HepG2 (cell line): ENCODE measurements at regions not wholly inside any gene's neighbourhood (a gene's known extent, or its start where the extent isn't known, plus 50 kb on each side); places are given as distances from the start of the nearest gene placed in this dataset.

ENCODE experiments used
- ARHGAP35 ChIP-seq: sonication (generic); formaldehyde crosslinking; IDR thresholded peaks from 2 replicates; pipeline ENCODE4 v1.9.0; 2022; ENCODE audit warnings: mild to moderate bottlenecking, inconsistent platforms, moderate library complexity, missing genetic modification reagents, borderline replicate concordance
- DPF2 ChIP-seq: sonication (generic); formaldehyde crosslinking; IDR thresholded peaks from 2 replicates; pipeline ENCODE4 v1.4.0; 2020; ENCODE audit warnings: mild to moderate bottlenecking, low read depth, missing genetic modification reagents, borderline replicate concordance
- FOXA1 ChIP-seq, 2 experiments: fragments of 450-650 bp in 1 of 2; sonication (generic) in 1 of 2; formaldehyde crosslinking in 1 of 2; IDR thresholded peaks; 2 replicates each; pipeline versions ENCODE4 v1.4.0 to v1.6.1; 2016 to 2020; ENCODE audit warnings: missing genetic modification reagents in 1 of 2
- FOXA3 ChIP-seq: IDR thresholded peaks from 2 replicates; pipeline ENCODE4 v1.6.1; 2016; ENCODE audit warnings: missing genetic modification reagents, missing compliant biosample characterization
- FOXP1 ChIP-seq, 2 experiments: fragments of 450-650 bp in 1 of 2; IDR thresholded peaks; 2 replicates each; pipeline ENCODE4 v1.6.1; 2017 to 2018; ENCODE audit warnings: antibody characterized with exemption in 1 of 2
- GLI4 ChIP-seq: sonication (generic); formaldehyde crosslinking; IDR thresholded peaks from 2 replicates; pipeline ENCODE4 v1.5.1; 2020; ENCODE audit warnings: missing genetic modification reagents, mild to moderate bottlenecking, moderate library complexity, borderline replicate concordance
- HDAC1 ChIP-seq: sonication (generic); formaldehyde crosslinking; IDR thresholded peaks from 2 replicates; pipeline ENCODE4 v1.5.1; 2020; ENCODE audit warnings: mild to moderate bottlenecking, missing genetic modification reagents
- KDM5B ChIP-seq: sonication (generic); formaldehyde crosslinking; IDR thresholded peaks from 2 replicates; pipeline ENCODE4 v1.4.0; 2020; ENCODE audit warnings: missing genetic modification reagents, mild to moderate bottlenecking, borderline replicate concordance
- KLF11 ChIP-seq: IDR thresholded peaks from 2 replicates; pipeline ENCODE4 v1.6.1; 2016; ENCODE audit warnings: missing compliant biosample characterization
- MED1 ChIP-seq: sonication (generic); formaldehyde crosslinking; IDR thresholded peaks from 2 replicates; pipeline ENCODE4 v1.4.0; 2020; ENCODE audit warnings: missing genetic modification reagents
- NCOA2 ChIP-seq: sonication (generic); formaldehyde crosslinking; IDR thresholded peaks from 2 replicates; pipeline ENCODE4 v1.8.0; 2022; ENCODE audit warnings: inconsistent platforms
- NR2F2 ChIP-seq: IDR thresholded peaks from 2 replicates; pipeline ENCODE4 v1.6.1; 2012; ENCODE audit warnings: low read depth, inconsistent platforms, borderline replicate concordance
- NR3C1 ChIP-seq: sonication (generic); formaldehyde crosslinking; IDR thresholded peaks from 2 replicates; pipeline ENCODE4 v1.4.0; 2020; ENCODE audit warnings: missing genetic modification reagents
- PHF21A ChIP-seq: sonication (generic); formaldehyde crosslinking; IDR thresholded peaks from 2 replicates; pipeline ENCODE4 v1.5.0; 2020; ENCODE audit warnings: mild to moderate bottlenecking, missing genetic modification reagents
- PPARG ChIP-seq: conservative IDR thresholded peaks from 2 replicates; pipeline ENCODE4 v1.6.1; 2016; ENCODE audit warnings: missing biosample characterization, missing genetic modification reagents
- SOX6 ChIP-seq, 2 experiments: fragments of 450-650 bp in 1 of 2; sonication (generic) in 1 of 2; formaldehyde crosslinking in 1 of 2; IDR thresholded peaks; 2 replicates each; pipeline versions ENCODE4 v1.4.0 to v1.6.1; 2017 to 2020; ENCODE audit warnings: antibody characterized with exemption in 1 of 2, mild to moderate bottlenecking in 1 of 2, missing genetic modification reagents in 1 of 2
- TARDBP ChIP-seq: sonication (generic); formaldehyde crosslinking; IDR thresholded peaks from 2 replicates; pipeline ENCODE4 v1.8.0; 2022; ENCODE audit warnings: mild to moderate bottlenecking, missing genetic modification reagents
- TBL1XR1 ChIP-seq: fragments of 150-350 bp; IDR thresholded peaks from 2 replicates; pipeline ENCODE4 v1.6.1; 2014; ENCODE audit warnings: borderline replicate concordance, low read length; ENCODE audit not compliant: partially characterized antibody
- ZBTB21 ChIP-seq: sonication (generic); formaldehyde crosslinking; IDR thresholded peaks from 2 replicates; pipeline ENCODE4 v1.4.0; 2020; ENCODE audit warnings: missing genetic modification reagents
- ZC3H4 ChIP-seq: sonication (generic); formaldehyde crosslinking; IDR thresholded peaks from 2 replicates; pipeline ENCODE4 v1.4.0; 2020; ENCODE audit warnings: missing genetic modification reagents, borderline replicate concordance
- ZEB1 ChIP-seq: IDR thresholded peaks from 2 replicates; pipeline ENCODE4 v1.6.1; 2012; ENCODE audit warnings: mild to moderate bottlenecking, low read depth, inconsistent platforms; ENCODE audit not compliant: insufficient replicate concordance
- ZNF530 ChIP-seq: sonication (generic); formaldehyde crosslinking; IDR thresholded peaks from 2 replicates; pipeline ENCODE4 v1.5.0; 2020; ENCODE audit warnings: low read depth, mild to moderate bottlenecking, missing genetic modification reagents
- ZNF556 ChIP-seq: sonication (generic); formaldehyde crosslinking; IDR thresholded peaks from 2 replicates; pipeline ENCODE4 v1.4.0; 2020; ENCODE audit warnings: mild to moderate bottlenecking, missing genetic modification reagents, borderline replicate concordance
- ZNF792 ChIP-seq: IDR thresholded peaks from 2 replicates; pipeline ENCODE4 v1.6.1; 2016
- ZSCAN29 ChIP-seq: sonication (generic); formaldehyde crosslinking; conservative IDR thresholded peaks from 2 replicates; pipeline ENCODE4 v1.4.0; 2020; ENCODE audit warnings: mild to moderate bottlenecking, missing genetic modification reagents
- TF ChIP-seq, protein P1 (sequence below): IDR thresholded peaks from 2 replicates; pipeline ENCODE4 v1.6.1; 2016
- TF ChIP-seq, protein P2 (sequence below): sonication (generic); formaldehyde crosslinking; IDR thresholded peaks from 2 replicates; pipeline ENCODE4 v1.4.0; 2020; ENCODE audit warnings: missing genetic modification reagents

DNA sequence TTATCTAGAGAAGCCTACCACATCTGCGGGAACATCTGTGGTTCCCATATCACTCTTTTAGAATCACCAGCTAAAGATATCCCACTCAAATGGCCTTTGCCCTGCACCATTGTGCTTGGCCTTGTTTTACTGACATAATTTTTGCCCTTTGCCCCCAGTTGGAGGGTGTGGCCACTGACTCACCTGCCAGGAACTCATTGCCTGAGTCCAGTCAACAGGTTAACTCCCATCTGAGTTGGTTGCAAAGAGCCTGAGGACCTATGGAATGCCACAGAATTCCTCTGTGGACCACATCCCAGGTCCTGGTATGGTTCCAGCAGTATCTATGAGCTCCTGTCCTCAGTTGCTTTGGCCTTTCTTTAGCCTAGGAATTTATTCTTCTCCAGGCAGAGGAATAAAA lies 55.7 kb upstream of the PTGR2 start (continued):
- TF ChIP-seq ZBTB21 (CRISPR knock-in tag) (no peak), NCOA2 (CRISPR knock-in tag) (peak; percentile 74), KLF11 (CRISPR knock-in tag) (0 out of 2 replicates have a peak, but pooled peaks have one; percentile 47), TARDBP (CRISPR knock-in tag) (peak; percentile 62; the same call in 1 of the 2 replicates), FOXP1 (IDR thresholded peaks at IDR 0.05) (peak; percentile 77; the same call in 1 of the 2 replicates), FOXP1 (CRISPR knock-in tag; IDR thresholded peaks at IDR 0.05) (peak; percentile 78), ARHGAP35 (CRISPR knock-in tag) (no peak), FOXA3 (CRISPR knock-in tag) (peak; percentile 65; the same call in 1 of the 2 replicates), TBL1XR1 (peak; percentile 52), ZEB1 (peak; percentile 98), GLI4 (no peak), NR3C1 (CRISPR knock-in tag) (no peak), NR2F2 (peak; percentile 83), ZNF792 (CRISPR knock-in tag) (0 out of 2 replicates have a peak, but pooled peaks have one; percentile 11), HDAC1 (CRISPR knock-in tag) (peak; percentile 70; the same call in 1 of the 2 replicates), PPARG (peak; percentile 70; the same call in 1 of the 2 replicates), SOX6 (IDR thresholded peaks at IDR 0.05) (no peak), SOX6 (CRISPR knock-in tag; IDR thresholded peaks at IDR 0.05) (peak; percentile 92), DPF2 (peak; percentile 56), MED1 (CRISPR knock-in tag) (peak; percentile 66), ZC3H4 (CRISPR knock-in tag) (no peak), FOXA1 (IDR thresholded peaks at IDR 0.05) (no peak), FOXA1 (CRISPR knock-in tag; IDR thresholded peaks at IDR 0.05) (peak; percentile 59), ZNF556 (0 out of 2 replicates have a peak, but pooled peaks have one; percentile 49), KDM5B (CRISPR knock-in tag) (no peak), ZSCAN29 (CRISPR knock-in tag) (0 out of 2 replicates have a peak, but pooled peaks have one; percentile 39), ZNF530 (CRISPR knock-in tag) (no peak), PHF21A (CRISPR knock-in tag) (peak; percentile 66; the same call in 1 of the 2 replicates)
- TF ChIP-seq, protein P1, sequence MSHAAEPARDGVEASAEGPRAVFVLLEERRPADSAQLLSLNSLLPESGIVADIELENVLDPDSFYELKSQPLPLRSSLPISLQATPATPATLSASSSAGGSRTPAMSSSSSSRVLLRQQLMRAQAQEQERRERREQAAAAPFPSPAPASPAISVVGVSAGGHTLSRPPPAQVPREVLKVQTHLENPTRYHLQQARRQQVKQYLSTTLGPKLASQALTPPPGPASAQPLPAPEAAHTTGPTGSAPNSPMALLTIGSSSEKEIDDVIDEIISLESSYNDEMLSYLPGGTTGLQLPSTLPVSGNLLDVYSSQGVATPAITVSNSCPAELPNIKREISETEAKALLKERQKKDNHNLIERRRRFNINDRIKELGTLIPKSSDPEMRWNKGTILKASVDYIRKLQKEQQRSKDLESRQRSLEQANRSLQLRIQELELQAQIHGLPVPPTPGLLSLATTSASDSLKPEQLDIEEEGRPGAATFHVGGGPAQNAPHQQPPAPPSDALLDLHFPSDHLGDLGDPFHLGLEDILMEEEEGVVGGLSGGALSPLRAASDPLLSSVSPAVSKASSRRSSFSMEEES: 0 out of 2 replicates have a peak, but pooled peaks have one; percentile 46
- TF ChIP-seq, protein P2, sequence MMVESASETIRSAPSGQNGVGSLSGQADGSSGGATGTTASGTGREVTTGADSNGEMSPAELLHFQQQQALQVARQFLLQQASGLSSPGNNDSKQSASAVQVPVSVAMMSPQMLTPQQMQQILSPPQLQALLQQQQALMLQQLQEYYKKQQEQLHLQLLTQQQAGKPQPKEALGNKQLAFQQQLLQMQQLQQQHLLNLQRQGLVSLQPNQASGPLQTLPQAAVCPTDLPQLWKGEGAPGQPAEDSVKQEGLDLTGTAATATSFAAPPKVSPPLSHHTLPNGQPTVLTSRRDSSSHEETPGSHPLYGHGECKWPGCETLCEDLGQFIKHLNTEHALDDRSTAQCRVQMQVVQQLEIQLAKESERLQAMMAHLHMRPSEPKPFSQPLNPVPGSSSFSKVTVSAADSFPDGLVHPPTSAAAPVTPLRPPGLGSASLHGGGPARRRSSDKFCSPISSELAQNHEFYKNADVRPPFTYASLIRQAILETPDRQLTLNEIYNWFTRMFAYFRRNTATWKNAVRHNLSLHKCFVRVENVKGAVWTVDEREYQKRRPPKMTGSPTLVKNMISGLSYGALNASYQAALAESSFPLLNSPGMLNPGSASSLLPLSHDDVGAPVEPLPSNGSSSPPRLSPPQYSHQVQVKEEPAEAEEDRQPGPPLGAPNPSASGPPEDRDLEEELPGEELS (CRISPR knock-in tag): peak; percentile 63
